ENCODE measurements at regions not wholly inside any gene's neighbourhood (a gene's known extent, or its start where the extent isn't known, plus 50 kb on each side); places are given as distances from the start of the nearest gene placed in this dataset.

GRCh38 chr5:7181841-7182240, 214.1 kb upstream of the ADCY2 start:
- BruUV-seq (replicated peaks) = no TSS peak
- Histone ChIP-seq H3K36me3 (ENCODE audit: control insufficient read depth, insufficient read depth, low read length) (no peaks in the 10 kb centered on the region), H3K9me3 (ENCODE audit: control insufficient read depth, insufficient read depth, low read depth, low read length) (no peaks in the 10 kb centered on the region), H3K4me1 (ENCODE audit: control insufficient read depth, insufficient read depth, low read length) (no peaks in the 10 kb centered on the region), H3K27me3 (ENCODE audit: control insufficient read depth, insufficient read depth, low read length) (no peaks in the 10 kb centered on the region), H3K4me3 (ENCODE audit: low read depth in 2 of 2, low read length in 2 of 2) (no peak overlapping the region), H3K27ac (ENCODE audit: low read length) (no peak overlapping the region)
- ChIA-PET POLR2A (no interaction called here), CTCF (no interaction called here)
- intact Hi-C loops (cut with micrococcal nuclease; ENCODE audit: unreplicated experiment) = no loop called here
- in situ Hi-C loops (cut with HindIII; ENCODE audit: low pct_unique_long_range_greater_than_20kb, low sequenced_read_pairs) = no loop called here
- TF ChIP-seq, protein P1, sequence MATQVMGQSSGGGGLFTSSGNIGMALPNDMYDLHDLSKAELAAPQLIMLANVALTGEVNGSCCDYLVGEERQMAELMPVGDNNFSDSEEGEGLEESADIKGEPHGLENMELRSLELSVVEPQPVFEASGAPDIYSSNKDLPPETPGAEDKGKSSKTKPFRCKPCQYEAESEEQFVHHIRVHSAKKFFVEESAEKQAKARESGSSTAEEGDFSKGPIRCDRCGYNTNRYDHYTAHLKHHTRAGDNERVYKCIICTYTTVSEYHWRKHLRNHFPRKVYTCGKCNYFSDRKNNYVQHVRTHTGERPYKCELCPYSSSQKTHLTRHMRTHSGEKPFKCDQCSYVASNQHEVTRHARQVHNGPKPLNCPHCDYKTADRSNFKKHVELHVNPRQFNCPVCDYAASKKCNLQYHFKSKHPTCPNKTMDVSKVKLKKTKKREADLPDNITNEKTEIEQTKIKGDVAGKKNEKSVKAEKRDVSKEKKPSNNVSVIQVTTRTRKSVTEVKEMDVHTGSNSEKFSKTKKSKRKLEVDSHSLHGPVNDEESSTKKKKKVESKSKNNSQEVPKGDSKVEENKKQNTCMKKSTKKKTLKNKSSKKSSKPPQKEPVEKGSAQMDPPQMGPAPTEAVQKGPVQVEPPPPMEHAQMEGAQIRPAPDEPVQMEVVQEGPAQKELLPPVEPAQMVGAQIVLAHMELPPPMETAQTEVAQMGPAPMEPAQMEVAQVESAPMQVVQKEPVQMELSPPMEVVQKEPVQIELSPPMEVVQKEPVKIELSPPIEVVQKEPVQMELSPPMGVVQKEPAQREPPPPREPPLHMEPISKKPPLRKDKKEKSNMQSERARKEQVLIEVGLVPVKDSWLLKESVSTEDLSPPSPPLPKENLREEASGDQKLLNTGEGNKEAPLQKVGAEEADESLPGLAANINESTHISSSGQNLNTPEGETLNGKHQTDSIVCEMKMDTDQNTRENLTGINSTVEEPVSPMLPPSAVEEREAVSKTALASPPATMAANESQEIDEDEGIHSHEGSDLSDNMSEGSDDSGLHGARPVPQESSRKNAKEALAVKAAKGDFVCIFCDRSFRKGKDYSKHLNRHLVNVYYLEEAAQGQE (IDR thresholded peaks at IDR 0.05; ENCODE audit: insufficient read depth in 1 of 2, low read depth in 2 of 2, low read length in 1 of 2) = no peak
- no peak for DNase-seq (ENCODE audit: low read depth, low spot score)
- ATAC-seq = no peak

GRCh38 chr5:7185742-7186141, 210.2 kb upstream of the ADCY2 start:
- in situ Hi-C loops (cut with HindIII; ENCODE audit: low pct_unique_long_range_greater_than_20kb, low sequenced_read_pairs) = no loop called here
- H3K27ac ChIP-seq (ENCODE audit: low read length) = no peak overlapping the region
- ChIA-PET POLR2A (no interaction called here), CTCF (no interaction called here)
- ATAC-seq = no peak
- H3K4me3 ChIP-seq (ENCODE audit: low read depth in 2 of 2, low read length in 2 of 2) = no peak overlapping the region
- no peak for DNase-seq (ENCODE audit: low read depth, low spot score)
- BruUV-seq (replicated peaks) = no TSS peak
- H3K4me1 ChIP-seq (ENCODE audit: control insufficient read depth, insufficient read depth, low read length) = no peaks in the 10 kb centered on the region
- TF ChIP-seq SIN3A (IDR thresholded peaks at IDR 0.05; ENCODE audit: borderline replicate concordance, insufficient read depth, low read depth, low read length) (no peak), POLR2AphosphoS5 (IDR thresholded peaks at IDR 0.05; ENCODE audit: low read depth, low read length) (no peak), TCF7L2 (IDR thresholded peaks at IDR 0.05; ENCODE audit: low read depth, low read length) (no peak), CTCF (IDR thresholded peaks at IDR 0.05) (no peak)
- TF ChIP-seq, protein P1 (IDR thresholded peaks at IDR 0.05; ENCODE audit: insufficient read depth in 1 of 2, low read depth in 2 of 2, low read length in 1 of 2) = no peak
- H3K27me3 ChIP-seq (ENCODE audit: control insufficient read depth, insufficient read depth, low read length) = no peaks in the 10 kb centered on the region
- H3K36me3 ChIP-seq (ENCODE audit: control insufficient read depth, insufficient read depth, low read length) = no peaks in the 10 kb centered on the region
- no peaks in the 10 kb centered on the region for H3K9me3 ChIP-seq (ENCODE audit: control insufficient read depth, insufficient read depth, low read depth, low read length)
- intact Hi-C loops (cut with micrococcal nuclease; ENCODE audit: unreplicated experiment) = no loop called here

All from Panc1 (cell line).